GM12891 (cell line): ENCODE measurements at regions not wholly inside any gene's neighbourhood (a gene's known extent, or its start where the extent isn't known, plus 50 kb on each side); places are given as distances from the start of the nearest gene placed in this dataset.

Experiments
- PAX5 ChIP-seq: IDR thresholded peaks from 2 replicates; pipeline ENCODE4 v1.6.1; 2011; ENCODE audit warnings: low read length, moderate library complexity, mild to moderate bottlenecking; ENCODE audit not compliant: insufficient read depth, severe bottlenecking
- POLR2A ChIP-seq: IDR thresholded peaks from 2 replicates; pipeline ENCODE4 v1.6.1; 2011; ENCODE audit warnings: low read depth, low read length, control low read depth
- POLR2AphosphoS5 ChIP-seq: IDR thresholded peaks from 2 replicates; pipeline ENCODE4 v1.6.1; 2011; ENCODE audit warnings: low read depth, low read length, control low read depth
- POU2F2 ChIP-seq: IDR thresholded peaks from 2 replicates; pipeline ENCODE4 v1.6.1; 2011; ENCODE audit warnings: low read depth, mild to moderate bottlenecking, control low read depth, low read length, moderate library complexity
- SPI1 ChIP-seq: IDR thresholded peaks from 2 replicates; pipeline ENCODE4 v1.6.1; 2011; ENCODE audit warnings: low read depth, low read length, control low read depth
- TAF1 ChIP-seq: IDR thresholded peaks from 2 replicates; pipeline ENCODE4 v1.6.1; 2011; ENCODE audit warnings: low read depth, low read length, control low read depth

GRCh38 chr2:16211341-16211740, 271.0 kb downstream of the MYCN start:
- TF ChIP-seq TAF1, result no peak
- TF ChIP-seq POLR2A, result no peak
- TF ChIP-seq POLR2AphosphoS5, result no peak
- no peak for TF ChIP-seq SPI1
- TF ChIP-seq PAX5, result no peak
- TF ChIP-seq POU2F2, result no peak
